ENCODE measurements at regions not wholly inside any gene's neighbourhood (a gene's known extent, or its start where the extent isn't known, plus 50 kb on each side); places are given as distances from the start of the nearest gene placed in this dataset.
"Not testable (repeated sequence)": the region's sequence is repeated elsewhere in the genome, so short reads cannot be mapped to it uniquely, and the experiment has no call there.

DNA sequence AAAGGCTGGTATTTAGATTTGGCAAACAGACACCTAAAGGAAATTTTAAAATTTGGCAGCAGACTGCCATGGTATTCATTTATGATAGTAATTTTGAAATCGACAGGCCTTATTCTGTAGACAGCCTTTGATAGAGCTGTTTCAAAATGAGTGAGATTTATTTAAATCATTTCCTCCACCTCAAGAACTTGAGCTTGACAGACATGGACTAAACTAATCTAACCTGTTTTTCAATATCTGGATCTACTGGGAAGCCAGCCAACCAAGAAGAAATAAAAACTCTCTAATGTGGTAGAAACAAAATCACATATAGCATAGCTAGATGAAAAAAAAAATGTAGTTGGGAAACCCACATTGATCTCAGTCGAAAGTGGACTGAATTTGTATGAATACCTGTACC is 56.9 kb upstream of the RASA1 start:
- no peak for DNase-seq

DNA sequence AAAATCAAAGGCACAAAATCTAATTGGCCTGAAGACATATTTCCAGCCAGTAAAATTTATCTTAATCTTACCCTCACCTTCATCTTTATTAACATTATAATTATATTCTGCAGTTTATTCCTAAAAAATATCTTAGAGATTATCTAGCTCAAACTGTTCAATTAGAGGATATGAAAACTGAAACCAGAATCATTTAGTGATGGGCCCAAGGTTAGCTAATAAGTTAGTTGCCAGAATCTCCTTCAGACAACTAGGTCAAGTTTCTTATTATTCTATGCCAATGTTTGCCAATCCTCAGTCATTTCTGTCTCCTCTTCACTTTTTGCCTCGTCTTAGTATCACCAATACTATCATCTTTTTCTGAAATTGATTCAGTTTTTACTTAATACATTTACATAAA is 56.0 kb upstream of the RASA1 start:
- DNase-seq, result no peak

DNA sequence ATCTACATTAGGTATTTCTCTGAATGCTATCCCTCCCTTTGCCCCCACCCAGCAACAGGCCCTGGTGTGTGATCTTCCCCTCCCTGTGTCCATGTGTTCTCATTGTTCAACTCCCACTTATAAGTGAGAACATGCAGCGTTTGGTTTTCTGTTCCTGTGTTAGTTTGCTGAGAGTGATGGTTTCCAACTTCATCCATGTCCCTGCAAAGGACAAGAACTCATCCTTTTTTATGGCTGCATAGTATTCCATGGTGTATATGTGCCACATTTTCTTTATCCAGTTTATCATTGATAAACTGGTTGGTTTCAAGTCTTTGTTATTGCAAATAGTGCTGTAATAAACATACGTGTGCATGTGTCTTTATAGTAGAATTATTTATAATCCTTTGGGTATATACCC is 55.5 kb upstream of the RASA1 start:
- not testable (repeated sequence) for DNase-seq

DNA sequence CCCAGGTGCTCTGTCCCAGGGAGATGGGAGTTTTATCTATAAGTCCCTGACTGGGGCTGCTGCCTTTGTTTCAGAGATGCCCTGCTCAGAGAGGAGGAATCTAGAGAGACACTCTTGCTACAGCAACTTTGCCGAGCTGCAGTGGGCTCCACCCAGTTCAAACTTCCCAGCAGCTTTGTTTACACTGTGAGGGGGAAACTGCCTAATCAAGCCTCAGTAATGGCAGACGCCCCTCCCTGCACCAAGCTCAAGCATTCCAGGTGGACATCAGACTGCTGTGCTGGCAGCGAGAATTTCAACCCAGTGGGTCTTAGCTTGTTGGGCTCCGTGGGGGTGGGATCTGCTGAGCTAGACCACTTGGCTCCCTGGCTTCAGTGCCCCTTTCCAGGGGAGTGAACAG is 50.2 kb upstream of the RASA1 start:
- not testable (repeated sequence) for DNase-seq
